Parathyroid adenoma (tissue), 2 donors: ENCODE measurements at regions not wholly inside any gene's neighbourhood (a gene's known extent, or its start where the extent isn't known, plus 50 kb on each side); places are given as distances from the start of the nearest gene placed in this dataset.
"Not testable (repeated sequence)": the region's sequence is repeated elsewhere in the genome, so short reads cannot be mapped to it uniquely, and the experiment has no call there.

Experiments used
- H2AFZ ChIP-seq: fragments of 300-600 bp; sonication (generic); one replicate; pipeline ENCODE4 v1.7.0; 2017; ENCODE audit warnings: antibody characterized with exemption, mild to moderate bottlenecking
- H3K27ac ChIP-seq: fragments of 300-600 bp; sonication (generic); one replicate; pipeline ENCODE4 v1.7.0; 2017
- H3K27me3 ChIP-seq: fragments of 300-600 bp; sonication (generic); one replicate; pipeline ENCODE4 v1.7.0; 2017; ENCODE audit warnings: low read length; ENCODE audit not compliant: control insufficient read depth, insufficient read depth
- H3K36me3 ChIP-seq: fragments of 300-600 bp; sonication (generic); one replicate; pipeline ENCODE4 v1.7.0; 2017; ENCODE audit warnings: low read length; ENCODE audit not compliant: control insufficient read depth, insufficient read depth
- H3K4me1 ChIP-seq: fragments of 300-600 bp; sonication (generic); one replicate; pipeline ENCODE4 v1.7.0; 2017; ENCODE audit warnings: control low read depth
- H3K4me2 ChIP-seq: fragments of 300-600 bp; sonication (generic); one replicate; pipeline ENCODE4 v1.7.0; 2017; ENCODE audit warnings: low read length
- H3K4me3 ChIP-seq: fragments of 300-600 bp; sonication (generic); one replicate; pipeline ENCODE4 v1.7.0; 2017; ENCODE audit warnings: low read depth, low read length
- H3K79me2 ChIP-seq: fragments of 300-600 bp; sonication (generic); one replicate; pipeline ENCODE4 v1.7.0; 2017; ENCODE audit warnings: control low read depth
- H3K9ac ChIP-seq: fragments of 300-600 bp; sonication (generic); one replicate; pipeline ENCODE4 v1.7.0; 2017; ENCODE audit warnings: mild to moderate bottlenecking
- H3K9me3 ChIP-seq: fragments of 300-600 bp; sonication (generic); one replicate; pipeline ENCODE4 v1.7.0; 2017; ENCODE audit warnings: low read length; ENCODE audit not compliant: control insufficient read depth
- TF ChIP-seq, protein P1 (sequence below): fragments of 300-600 bp; sonication (generic); IDR thresholded peaks from one replicate; pipeline ENCODE4 v1.7.0; 2017; ENCODE audit warnings: antibody characterized with exemption, mild to moderate bottlenecking
- donor health status: primary hyperparathyroidism.

DNA sequence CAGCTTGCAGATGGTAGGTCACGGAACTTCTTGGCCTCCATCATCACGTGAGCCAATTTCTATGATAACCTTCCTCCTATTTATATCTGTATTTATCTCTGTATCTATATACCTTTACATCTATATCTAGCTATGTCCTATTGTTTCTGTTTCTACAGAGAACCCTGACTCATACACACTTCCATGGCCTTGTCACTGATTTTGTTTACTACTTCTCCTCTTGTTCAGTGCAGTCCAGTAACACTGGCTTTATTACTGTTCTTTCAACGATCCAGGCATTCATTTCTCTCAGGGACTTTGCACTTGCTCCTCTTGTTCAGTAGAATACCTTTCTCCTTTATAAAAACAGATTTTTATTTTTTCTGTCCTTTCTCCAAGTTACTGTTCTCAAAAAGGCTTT, 937.0 kb upstream of the ALCAM start:
- Histone ChIP-seq H3K9ac (no peak overlapping the region), H3K4me1 (no peaks in the 10 kb centered on the region), H3K4me2 (no peak overlapping the region), H2AFZ (no peak overlapping the region), H3K27ac (no peak overlapping the region), H3K9me3 (peaks cover 3% of the 10 kb centered on the region), H3K36me3 (no peaks in the 10 kb centered on the region), H3K27me3 (no peaks in the 10 kb centered on the region), H3K79me2 (no peaks in the 10 kb centered on the region), H3K4me3 (no peak overlapping the region)
- TF ChIP-seq, protein P1, sequence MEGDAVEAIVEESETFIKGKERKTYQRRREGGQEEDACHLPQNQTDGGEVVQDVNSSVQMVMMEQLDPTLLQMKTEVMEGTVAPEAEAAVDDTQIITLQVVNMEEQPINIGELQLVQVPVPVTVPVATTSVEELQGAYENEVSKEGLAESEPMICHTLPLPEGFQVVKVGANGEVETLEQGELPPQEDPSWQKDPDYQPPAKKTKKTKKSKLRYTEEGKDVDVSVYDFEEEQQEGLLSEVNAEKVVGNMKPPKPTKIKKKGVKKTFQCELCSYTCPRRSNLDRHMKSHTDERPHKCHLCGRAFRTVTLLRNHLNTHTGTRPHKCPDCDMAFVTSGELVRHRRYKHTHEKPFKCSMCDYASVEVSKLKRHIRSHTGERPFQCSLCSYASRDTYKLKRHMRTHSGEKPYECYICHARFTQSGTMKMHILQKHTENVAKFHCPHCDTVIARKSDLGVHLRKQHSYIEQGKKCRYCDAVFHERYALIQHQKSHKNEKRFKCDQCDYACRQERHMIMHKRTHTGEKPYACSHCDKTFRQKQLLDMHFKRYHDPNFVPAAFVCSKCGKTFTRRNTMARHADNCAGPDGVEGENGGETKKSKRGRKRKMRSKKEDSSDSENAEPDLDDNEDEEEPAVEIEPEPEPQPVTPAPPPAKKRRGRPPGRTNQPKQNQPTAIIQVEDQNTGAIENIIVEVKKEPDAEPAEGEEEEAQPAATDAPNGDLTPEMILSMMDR = no peak

- Histone ChIP-seq H2AFZ (no peak overlapping the region), H3K4me1 (no peaks in the 10 kb centered on the region), H3K4me3 (no peak overlapping the region), H3K79me2 (no peaks in the 10 kb centered on the region), H3K4me2 (no peak overlapping the region), H3K9ac (no peak overlapping the region), H3K27ac (no peak overlapping the region), H3K9me3 (peaks cover 1% of the 10 kb centered on the region), H3K27me3 (no peaks in the 10 kb centered on the region), H3K36me3 (no peaks in the 10 kb centered on the region)
- TF ChIP-seq, protein P1 = no peak
Measured at GRCh38 chr3:104436506-104436905, 930.2 kb upstream of the ALCAM start.

DNA sequence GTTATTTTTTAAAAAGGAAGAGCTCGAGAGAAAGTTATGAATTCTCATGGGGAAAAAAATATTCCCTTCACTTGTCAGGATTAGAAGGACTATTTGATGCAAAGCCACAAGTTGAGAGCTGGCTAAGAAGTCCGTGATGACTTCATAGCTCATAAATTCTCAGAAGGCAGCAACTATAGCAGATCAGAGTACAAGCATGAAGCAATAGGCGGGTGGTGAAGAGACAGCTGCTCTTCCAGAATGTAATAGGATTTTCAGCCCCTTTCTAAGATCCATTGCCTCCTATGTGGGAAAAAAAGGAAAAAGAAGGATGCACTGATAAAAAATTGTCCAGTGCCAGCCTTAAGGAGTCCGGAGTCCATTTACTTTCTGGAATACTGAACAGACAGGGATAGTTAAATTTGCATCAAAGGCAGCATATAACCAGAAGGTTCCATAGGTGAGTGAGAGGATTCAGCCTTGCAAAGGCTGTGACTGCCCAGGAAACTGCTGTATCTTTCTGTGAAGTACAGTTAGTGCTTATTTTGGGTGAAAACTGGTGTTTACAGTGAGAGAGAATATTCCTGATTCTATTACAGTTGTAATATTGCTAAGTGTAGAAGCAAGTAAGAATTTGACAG, 929.5 kb upstream of the ALCAM start:
- no peaks in the 10 kb centered on the region for H3K9me3 ChIP-seq
- H3K36me3 ChIP-seq = no peaks in the 10 kb centered on the region
- no peaks in the 10 kb centered on the region for H3K27me3 ChIP-seq
- H3K4me3 ChIP-seq = no peak overlapping the region
- no peak overlapping the region for H3K9ac ChIP-seq
- H3K79me2 ChIP-seq = no peaks in the 10 kb centered on the region
- no peaks in the 10 kb centered on the region for H3K4me1 ChIP-seq
- H3K4me2 ChIP-seq = no peak overlapping the region
- no peak overlapping the region for H2AFZ ChIP-seq
- H3K27ac ChIP-seq = no peak overlapping the region
- TF ChIP-seq, protein P1 = no peak

GRCh38 chr3:104437891-104438290, 928.8 kb upstream of the ALCAM start:
- Histone ChIP-seq H3K4me3 (no peak overlapping the region), H2AFZ (no peak overlapping the region), H3K9ac (no peak overlapping the region), H3K36me3 (no peaks in the 10 kb centered on the region), H3K4me2 (no peak overlapping the region), H3K27ac (no peak overlapping the region), H3K9me3 (no peaks in the 10 kb centered on the region), H3K79me2 (no peaks in the 10 kb centered on the region), H3K4me1 (no peaks in the 10 kb centered on the region), H3K27me3 (no peaks in the 10 kb centered on the region)
- TF ChIP-seq, protein P1 = no peak

GRCh38 chr3:104438706-104439105, 928.0 kb upstream of the ALCAM start:
- Histone ChIP-seq H3K27ac (no peak overlapping the region), H3K27me3 (no peaks in the 10 kb centered on the region), H3K4me3 (no peak overlapping the region), H3K4me1 (no peaks in the 10 kb centered on the region), H3K79me2 (no peaks in the 10 kb centered on the region), H2AFZ (no peak overlapping the region), H3K9me3 (no peaks in the 10 kb centered on the region), H3K4me2 (no peak overlapping the region), H3K36me3 (no peaks in the 10 kb centered on the region), H3K9ac (no peak overlapping the region)
- TF ChIP-seq, protein P1 = no peak

- not testable (repeated sequence) for H3K9me3 ChIP-seq, H3K4me2 ChIP-seq, H3K27ac ChIP-seq, H2AFZ ChIP-seq, H3K36me3 ChIP-seq, H3K4me1 ChIP-seq, H3K27me3 ChIP-seq, H3K79me2 ChIP-seq, H3K4me3 ChIP-seq, H3K9ac ChIP-seq
Measured at GRCh38 chr3:104445252-104445919, 921.3 kb upstream of the ALCAM start.
